H54 (cell line): ENCODE measurements at regions not wholly inside any gene's neighbourhood (a gene's known extent, or its start where the extent isn't known, plus 50 kb on each side); places are given as distances from the start of the nearest gene placed in this dataset.
A peak's percentile ranks its signal among the peaks of the same experiment; 100 is the strongest.

ENCODE experiments used
- DNase-seq: peaks from one replicate; pipeline ENCODE4 v3.0.0; 2011; ENCODE audit warnings: low spot score, mixed read lengths; ENCODE audit not compliant: insufficient read length
- FAIRE-seq: peaks from 3 replicates; lab custom pipeline; 2011; peaks lifted over from hg19 to GRCh38; lab: Jason Lieb, UNC
- POLR2A ChIP-seq: IDR thresholded peaks from 2 replicates; pipeline ENCODE4 v1.6.1; 2011; ENCODE audit warnings: low read depth, mild to moderate bottlenecking, low read length

GRCh38 chr21:28516991-28517592 is 475.6 kb downstream of the LTN1 start:
- TF ChIP-seq POLR2A: no peak
- FAIRE-seq: peak; percentile 83
- DNase-seq: peak; percentile 47

GRCh38 chr21:28516021-28516420 is 476.7 kb downstream of the LTN1 start:
- DNase-seq (no peak), FAIRE-seq (no peak)
- TF ChIP-seq POLR2A: no peak

GRCh38 chr21:28513428-28513827 is 479.2 kb downstream of the LTN1 start:
- no peak for TF ChIP-seq POLR2A
- no peak for FAIRE-seq
- DNase-seq: no peak

- TF ChIP-seq POLR2A: no peak
- FAIRE-seq (no peak), DNase-seq (no peak)
Observed at GRCh38 chr21:28509031-28509430, 483.6 kb downstream of the LTN1 start.

GRCh38 chr21:28508126-28508525 is 484.6 kb downstream of the LTN1 start:
- FAIRE-seq (no peak), DNase-seq (no peak)
- TF ChIP-seq POLR2A: no peak

- TF ChIP-seq POLR2A: no peak
- FAIRE-seq (no peak), DNase-seq (no peak)
Observed at GRCh38 chr21:28496517-28496916, 496.2 kb downstream of the LTN1 start.

- no peak for TF ChIP-seq POLR2A
- no peak for DNase-seq
- no peak for FAIRE-seq
Observed at GRCh38 chr21:28492127-28492526, 500.6 kb downstream of the LTN1 start.

- no peak for FAIRE-seq
Observed at GRCh38 chr21:28489821-28490350, 502.8 kb downstream of the LTN1 start.

GRCh38 chr21:28489162-28489561 is 503.5 kb downstream of the LTN1 start:
- no peak for DNase-seq
- no peak for TF ChIP-seq POLR2A
- no peak for FAIRE-seq

More at GRCh38 chr21:28489821-28490350, 502.8 kb downstream of the LTN1 start:
- no peak for TF ChIP-seq POLR2A
- no peak for DNase-seq

- DNase-seq (no peak), FAIRE-seq (no peak)
- TF ChIP-seq POLR2A: no peak
Observed at GRCh38 chr21:28487455-28488070, 505.1 kb downstream of the LTN1 start.

GRCh38 chr21:28485301-28486022 is 507.2 kb downstream of the LTN1 start:
- no peak for TF ChIP-seq POLR2A
- no peak for DNase-seq
- FAIRE-seq: no peak

- DNase-seq (no peak), FAIRE-seq (no peak)
- no peak for TF ChIP-seq POLR2A
Observed at GRCh38 chr21:28483301-28484035, 509.2 kb downstream of the LTN1 start.

GRCh38 chr21:28482657-28483056 is 510.0 kb downstream of the LTN1 start:
- FAIRE-seq (no peak), DNase-seq (no peak)
- no peak for TF ChIP-seq POLR2A

- TF ChIP-seq POLR2A: no peak
- FAIRE-seq: no peak
- no peak for DNase-seq
Observed at GRCh38 chr21:28480470-28480869, 512.2 kb downstream of the LTN1 start.
